HG02642 (cell line): ENCODE measurements at regions not wholly inside any gene's neighbourhood (a gene's known extent, or its start where the extent isn't known, plus 50 kb on each side); places are given as distances from the start of the nearest gene placed in this dataset.

Source experiments
- ATAC-seq: cut with Tn5 transposase; IDR thresholded peaks from one replicate; pipeline ENCODE4 v1.9.1; 2021; ENCODE audit warnings: mild to moderate bottlenecking; ENCODE audit not compliant: unreplicated experiment, poor library complexity

GRCh38 chr11:27195837-27196202 lies 155.2 kb downstream of the BBOX1 start:
- no peak for ATAC-seq

GRCh38 chr11:27194976-27195375 lies 154.4 kb downstream of the BBOX1 start:
- no peak for ATAC-seq

- no peak for ATAC-seq
Measured at GRCh38 chr11:27193434-27194225, 153.0 kb downstream of the BBOX1 start.

- ATAC-seq = no peak
Measured at GRCh38 chr11:27192184-27192583, 151.6 kb downstream of the BBOX1 start.

GRCh38 chr11:27191639-27192038 lies 151.0 kb downstream of the BBOX1 start:
- ATAC-seq = no peak

- no peak for ATAC-seq
Measured at GRCh38 chr11:27188696-27189095, 148.1 kb downstream of the BBOX1 start.

GRCh38 chr11:27187848-27188621 lies 147.4 kb downstream of the BBOX1 start:
- no peak for ATAC-seq

GRCh38 chr11:27187075-27187847 lies 146.6 kb downstream of the BBOX1 start:
- ATAC-seq = no peak

GRCh38 chr11:27186580-27186979 lies 146.0 kb downstream of the BBOX1 start:
- no peak for ATAC-seq

GRCh38 chr11:27184458-27185312 lies 144.1 kb downstream of the BBOX1 start:
- ATAC-seq = no peak

- no peak for ATAC-seq
Measured at GRCh38 chr11:27183672-27184457, 143.2 kb downstream of the BBOX1 start.

- ATAC-seq = no peak
Measured at GRCh38 chr11:27179334-27179733, 138.7 kb downstream of the BBOX1 start.

- ATAC-seq = no peak
Measured at GRCh38 chr11:27178859-27179258, 138.2 kb downstream of the BBOX1 start.
